ENCODE measurements at regions not wholly inside any gene's neighbourhood (a gene's known extent, or its start where the extent isn't known, plus 50 kb on each side); places are given as distances from the start of the nearest gene placed in this dataset.
A peak's percentile ranks its signal among the peaks of the same experiment; 100 is the strongest.

- TF ChIP-seq CTCF (IDR thresholded peaks at IDR 0.05) (peak; percentile 70), MLX (CRISPR knock-in tag; IDR thresholded peaks at IDR 0.05) (no peak), GABPB1 (CRISPR knock-in tag; IDR thresholded peaks at IDR 0.05) (no peak), SP1 (CRISPR knock-in tag; conservative IDR thresholded peaks at IDR 0.05) (no peak), E2F4 (CRISPR knock-in tag; IDR thresholded peaks at IDR 0.05; ENCODE audit: borderline replicate concordance, low read depth) (no peak), NR2C2 (CRISPR knock-in tag; IDR thresholded peaks at IDR 0.05) (no peak), TP53 (CRISPR knock-in tag; IDR thresholded peaks at IDR 0.05) (no peak)
- TF ChIP-seq, protein P1, sequence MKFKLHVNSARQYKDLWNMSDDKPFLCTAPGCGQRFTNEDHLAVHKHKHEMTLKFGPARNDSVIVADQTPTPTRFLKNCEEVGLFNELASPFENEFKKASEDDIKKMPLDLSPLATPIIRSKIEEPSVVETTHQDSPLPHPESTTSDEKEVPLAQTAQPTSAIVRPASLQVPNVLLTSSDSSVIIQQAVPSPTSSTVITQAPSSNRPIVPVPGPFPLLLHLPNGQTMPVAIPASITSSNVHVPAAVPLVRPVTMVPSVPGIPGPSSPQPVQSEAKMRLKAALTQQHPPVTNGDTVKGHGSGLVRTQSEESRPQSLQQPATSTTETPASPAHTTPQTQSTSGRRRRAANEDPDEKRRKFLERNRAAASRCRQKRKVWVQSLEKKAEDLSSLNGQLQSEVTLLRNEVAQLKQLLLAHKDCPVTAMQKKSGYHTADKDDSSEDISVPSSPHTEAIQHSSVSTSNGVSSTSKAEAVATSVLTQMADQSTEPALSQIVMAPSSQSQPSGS (CRISPR knock-in tag; IDR thresholded peaks at IDR 0.05; ENCODE audit: borderline replicate concordance, low read depth), result no peak
- TF ChIP-seq, protein P2, sequence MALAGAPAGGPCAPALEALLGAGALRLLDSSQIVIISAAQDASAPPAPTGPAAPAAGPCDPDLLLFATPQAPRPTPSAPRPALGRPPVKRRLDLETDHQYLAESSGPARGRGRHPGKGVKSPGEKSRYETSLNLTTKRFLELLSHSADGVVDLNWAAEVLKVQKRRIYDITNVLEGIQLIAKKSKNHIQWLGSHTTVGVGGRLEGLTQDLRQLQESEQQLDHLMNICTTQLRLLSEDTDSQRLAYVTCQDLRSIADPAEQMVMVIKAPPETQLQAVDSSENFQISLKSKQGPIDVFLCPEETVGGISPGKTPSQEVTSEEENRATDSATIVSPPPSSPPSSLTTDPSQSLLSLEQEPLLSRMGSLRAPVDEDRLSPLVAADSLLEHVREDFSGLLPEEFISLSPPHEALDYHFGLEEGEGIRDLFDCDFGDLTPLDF (CRISPR knock-in tag; IDR thresholded peaks at IDR 0.05), result no peak
These were observed 102.2 kb downstream of the BARHL2 start for GRCh38 chr1:90614872-90615271.

Data from WTC11 (cell line).